Ascending aorta (tissue), 2 donors: ENCODE measurements at regions not wholly inside any gene's neighbourhood (a gene's known extent, or its start where the extent isn't known, plus 50 kb on each side); places are given as distances from the start of the nearest gene placed in this dataset.

Experiments used
- DNase-seq, 2 donors: peaks; one replicate each; pipeline ENCODE4 v3.0.0-alpha.2; 2019; ENCODE audit warnings: low spot score in 2 of 2
- H3K27ac ChIP-seq, 2 donors: fragments of 200-600 bp; sonication (generic); one replicate each; pipeline ENCODE4 v1.5.1; 2016 to 2017; ENCODE audit warnings: mild to moderate bottlenecking in 1 of 2
- H3K27me3 ChIP-seq: fragments of 200-600 bp; sonication (generic); one replicate; pipeline ENCODE4 v1.5.1; 2017
- H3K36me3 ChIP-seq, 2 donors: fragments of 200-600 bp; sonication (generic); one replicate each; pipeline ENCODE4 v1.5.1; 2016
- H3K4me1 ChIP-seq, 2 donors: fragments of 200-600 bp; sonication (generic); one replicate each; pipeline ENCODE4 v1.5.1; 2016 to 2017; ENCODE audit warnings: mild to moderate bottlenecking in 1 of 2
- H3K4me3 ChIP-seq, 2 donors: fragments of 200-600 bp; sonication (generic); one replicate each; pipeline ENCODE4 v1.5.1; 2016 to 2017; ENCODE audit warnings: mild to moderate bottlenecking in 1 of 2
- H3K9me3 ChIP-seq, 2 donors: fragments of 200-600 bp; sonication (generic); one replicate each; pipeline ENCODE4 v1.5.1; 2016
- CTCF ChIP-seq, 3 experiments: fragments of 200-600 bp in 2 of 3; fragments of 450-650 bp in 1 of 3; sonication (generic) in 2 of 3; IDR thresholded peaks; one replicate each; pipeline ENCODE4 v1.5.1; 2016 to 2019; ENCODE audit warnings: antibody characterized with exemption in 3 of 3, mild to moderate bottlenecking in 1 of 3, moderate library complexity in 1 of 3
- intact Hi-C: fragments of 100-400 bp; cut with DNase I; formaldehyde crosslinking; loops from one replicate; pipeline ENCODE4 v1.15.1; 2023

GRCh38 chr5:67267512-67268216 is 71.1 kb upstream of the CD180 start:
- intact Hi-C loops: loop anchor here (1.0 to 10.0 kb wide), 2 partner anchors 34 to 1187 kb away; no protein-coding TSS in a partner anchor
- Histone ChIP-seq H3K9me3 (no peaks in the 10 kb centered on the region), H3K27me3 (no peaks in the 10 kb centered on the region), H3K4me3 (peak overlapping the region in 1 of 2 donors; percentile 43), H3K36me3 (no peaks in the 10 kb centered on the region), H3K27ac (peak overlapping the region; percentile 92 to 93), H3K4me1 (peaks cover 16 to 24% of the 10 kb centered on the region in 2 donors)
- TF ChIP-seq CTCF (IDR thresholded peaks at IDR 0.05): no peak
- DNase-seq: peak in 1 of 2 donors; percentile 66

GRCh38 chr5:67266654-67267350 is 70.2 kb upstream of the CD180 start:
- no peak for TF ChIP-seq CTCF (IDR thresholded peaks at IDR 0.05)
- Histone ChIP-seq H3K36me3 (no peaks in the 10 kb centered on the region), H3K27me3 (no peaks in the 10 kb centered on the region), H3K4me1 (peaks cover 16 to 24% of the 10 kb centered on the region in 2 donors), H3K4me3 (no peak overlapping the region), H3K27ac (peak overlapping the region; percentile 92 to 93), H3K9me3 (no peaks in the 10 kb centered on the region)
- no peak for DNase-seq
- intact Hi-C loops: loop anchor here (10.0 kb wide), 1 partner anchor 1188 kb away; no protein-coding TSS in a partner anchor

- Histone ChIP-seq H3K27me3 (no peaks in the 10 kb centered on the region), H3K27ac (no peak overlapping the region), H3K4me3 (no peak overlapping the region), H3K4me1 (peaks cover 16 to 24% of the 10 kb centered on the region in 2 donors), H3K9me3 (no peaks in the 10 kb centered on the region), H3K36me3 (no peaks in the 10 kb centered on the region)
- no peak for TF ChIP-seq CTCF (IDR thresholded peaks at IDR 0.05)
- intact Hi-C loops: loop anchor here (10.0 kb wide), 1 partner anchor 1189 kb away; no protein-coding TSS in a partner anchor
- DNase-seq: no peak
Observed at GRCh38 chr5:67265951-67266350, 69.4 kb upstream of the CD180 start.

- Histone ChIP-seq H3K27me3 (no peaks in the 10 kb centered on the region), H3K4me1 (peaks cover 7 to 12% of the 10 kb centered on the region in 2 donors), H3K4me3 (no peak overlapping the region), H3K36me3 (no peaks in the 10 kb centered on the region), H3K9me3 (no peaks in the 10 kb centered on the region), H3K27ac (no peak overlapping the region)
- intact Hi-C loops: loop anchor here (10.0 kb wide), 1 partner anchor 1191 kb away; no protein-coding TSS in a partner anchor
- no peak for DNase-seq
- no peak for TF ChIP-seq CTCF (IDR thresholded peaks at IDR 0.05)
Observed at GRCh38 chr5:67263656-67264408, 67.2 kb upstream of the CD180 start.

- Histone ChIP-seq H3K27me3 (no peaks in the 10 kb centered on the region), H3K4me3 (no peak overlapping the region), H3K36me3 (no peaks in the 10 kb centered on the region), H3K4me1 (peaks cover 2 to 7% of the 10 kb centered on the region in 2 donors), H3K27ac (no peak overlapping the region), H3K9me3 (no peaks in the 10 kb centered on the region)
- TF ChIP-seq CTCF (IDR thresholded peaks at IDR 0.05): no peak
- intact Hi-C loops: loop anchor here (10.0 kb wide), 1 partner anchor 1192 kb away; no protein-coding TSS in a partner anchor
- DNase-seq: no peak
Observed at GRCh38 chr5:67262956-67263355, 66.4 kb upstream of the CD180 start.
